ENCODE measurements at regions not wholly inside any gene's neighbourhood (a gene's known extent, or its start where the extent isn't known, plus 50 kb on each side); places are given as distances from the start of the nearest gene placed in this dataset.

DNA sequence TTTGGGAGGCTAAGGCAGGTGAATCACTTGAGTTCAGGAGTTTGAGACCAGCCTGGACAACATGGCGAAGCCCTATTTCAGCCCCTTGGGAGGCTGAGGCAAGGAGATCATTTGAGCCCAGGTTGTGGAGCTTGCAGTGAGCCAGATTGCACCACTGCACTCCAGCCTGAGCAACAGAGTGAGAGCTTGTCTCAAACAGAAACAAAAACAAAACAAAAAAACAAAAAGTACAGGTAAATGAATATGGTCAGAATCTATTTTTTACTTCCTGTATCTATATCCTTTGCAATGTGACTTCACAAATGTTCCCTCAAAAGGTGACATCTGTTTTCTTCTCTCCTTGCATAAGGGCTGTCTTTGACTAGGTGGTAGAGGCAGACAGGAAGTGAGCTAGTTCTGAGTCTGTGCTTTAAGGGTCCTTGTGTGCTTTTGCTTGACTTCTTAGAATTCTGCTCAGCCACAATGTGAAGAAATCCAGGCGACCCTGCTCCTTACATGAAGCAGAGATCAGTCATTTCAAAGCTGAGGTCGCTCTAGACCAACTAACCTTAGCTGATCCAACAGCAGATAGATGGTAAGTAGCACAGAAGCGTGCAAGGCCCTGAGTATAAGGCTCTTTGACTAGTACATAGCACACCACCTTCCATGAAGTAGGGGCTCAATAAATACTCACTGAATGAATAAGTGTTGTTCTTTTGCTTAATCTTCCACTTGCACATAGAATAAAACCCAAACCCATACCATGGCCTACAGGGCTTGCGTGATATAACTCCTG, 423.2 kb upstream of the PCDH15 start (continued):
- no peak for TF ChIP-seq BMI1 (IDR thresholded peaks at IDR 0.05; ENCODE audit: borderline replicate concordance)
- TF ChIP-seq, protein P1, sequence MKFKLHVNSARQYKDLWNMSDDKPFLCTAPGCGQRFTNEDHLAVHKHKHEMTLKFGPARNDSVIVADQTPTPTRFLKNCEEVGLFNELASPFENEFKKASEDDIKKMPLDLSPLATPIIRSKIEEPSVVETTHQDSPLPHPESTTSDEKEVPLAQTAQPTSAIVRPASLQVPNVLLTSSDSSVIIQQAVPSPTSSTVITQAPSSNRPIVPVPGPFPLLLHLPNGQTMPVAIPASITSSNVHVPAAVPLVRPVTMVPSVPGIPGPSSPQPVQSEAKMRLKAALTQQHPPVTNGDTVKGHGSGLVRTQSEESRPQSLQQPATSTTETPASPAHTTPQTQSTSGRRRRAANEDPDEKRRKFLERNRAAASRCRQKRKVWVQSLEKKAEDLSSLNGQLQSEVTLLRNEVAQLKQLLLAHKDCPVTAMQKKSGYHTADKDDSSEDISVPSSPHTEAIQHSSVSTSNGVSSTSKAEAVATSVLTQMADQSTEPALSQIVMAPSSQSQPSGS (IDR thresholded peaks at IDR 0.05; ENCODE audit: low read length), result no peak

DNA sequence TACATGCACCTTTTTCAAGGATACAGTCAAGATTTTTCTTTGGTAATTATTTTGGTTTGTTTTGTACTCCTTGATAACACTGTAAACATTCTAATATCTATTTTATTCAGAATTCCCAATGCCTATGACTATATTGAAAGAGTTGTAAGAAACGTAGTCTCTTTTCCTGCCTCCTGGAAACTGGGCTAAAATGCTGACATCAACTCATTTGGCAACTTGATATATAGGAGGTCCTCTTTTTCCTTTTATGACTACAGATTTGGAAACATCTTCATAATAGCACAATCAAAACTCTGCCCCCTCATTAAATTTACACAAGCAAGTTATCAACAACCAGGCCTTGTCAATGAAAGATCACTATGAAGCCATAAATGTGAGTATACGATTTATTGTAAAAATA, 422.3 kb upstream of the PCDH15 start:
- DNase-seq (ENCODE audit: low read depth, low spot score), result no peak
- TF ChIP-seq, protein P2, sequence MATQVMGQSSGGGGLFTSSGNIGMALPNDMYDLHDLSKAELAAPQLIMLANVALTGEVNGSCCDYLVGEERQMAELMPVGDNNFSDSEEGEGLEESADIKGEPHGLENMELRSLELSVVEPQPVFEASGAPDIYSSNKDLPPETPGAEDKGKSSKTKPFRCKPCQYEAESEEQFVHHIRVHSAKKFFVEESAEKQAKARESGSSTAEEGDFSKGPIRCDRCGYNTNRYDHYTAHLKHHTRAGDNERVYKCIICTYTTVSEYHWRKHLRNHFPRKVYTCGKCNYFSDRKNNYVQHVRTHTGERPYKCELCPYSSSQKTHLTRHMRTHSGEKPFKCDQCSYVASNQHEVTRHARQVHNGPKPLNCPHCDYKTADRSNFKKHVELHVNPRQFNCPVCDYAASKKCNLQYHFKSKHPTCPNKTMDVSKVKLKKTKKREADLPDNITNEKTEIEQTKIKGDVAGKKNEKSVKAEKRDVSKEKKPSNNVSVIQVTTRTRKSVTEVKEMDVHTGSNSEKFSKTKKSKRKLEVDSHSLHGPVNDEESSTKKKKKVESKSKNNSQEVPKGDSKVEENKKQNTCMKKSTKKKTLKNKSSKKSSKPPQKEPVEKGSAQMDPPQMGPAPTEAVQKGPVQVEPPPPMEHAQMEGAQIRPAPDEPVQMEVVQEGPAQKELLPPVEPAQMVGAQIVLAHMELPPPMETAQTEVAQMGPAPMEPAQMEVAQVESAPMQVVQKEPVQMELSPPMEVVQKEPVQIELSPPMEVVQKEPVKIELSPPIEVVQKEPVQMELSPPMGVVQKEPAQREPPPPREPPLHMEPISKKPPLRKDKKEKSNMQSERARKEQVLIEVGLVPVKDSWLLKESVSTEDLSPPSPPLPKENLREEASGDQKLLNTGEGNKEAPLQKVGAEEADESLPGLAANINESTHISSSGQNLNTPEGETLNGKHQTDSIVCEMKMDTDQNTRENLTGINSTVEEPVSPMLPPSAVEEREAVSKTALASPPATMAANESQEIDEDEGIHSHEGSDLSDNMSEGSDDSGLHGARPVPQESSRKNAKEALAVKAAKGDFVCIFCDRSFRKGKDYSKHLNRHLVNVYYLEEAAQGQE (IDR thresholded peaks at IDR 0.05; ENCODE audit: low read depth, low read length), result no peak
- TF ChIP-seq SRF (IDR thresholded peaks at IDR 0.05; ENCODE audit: low read depth in 2 of 2, low read length in 2 of 2) (no peak), BACH1 (IDR thresholded peaks at IDR 0.05; ENCODE audit: borderline replicate concordance) (no peak), RUNX3 (IDR thresholded peaks at IDR 0.05; ENCODE audit: low read length) (no peak), JUND (IDR thresholded peaks at IDR 0.05; ENCODE audit: low read depth, low read length) (no peak)
- TF ChIP-seq, protein P3, sequence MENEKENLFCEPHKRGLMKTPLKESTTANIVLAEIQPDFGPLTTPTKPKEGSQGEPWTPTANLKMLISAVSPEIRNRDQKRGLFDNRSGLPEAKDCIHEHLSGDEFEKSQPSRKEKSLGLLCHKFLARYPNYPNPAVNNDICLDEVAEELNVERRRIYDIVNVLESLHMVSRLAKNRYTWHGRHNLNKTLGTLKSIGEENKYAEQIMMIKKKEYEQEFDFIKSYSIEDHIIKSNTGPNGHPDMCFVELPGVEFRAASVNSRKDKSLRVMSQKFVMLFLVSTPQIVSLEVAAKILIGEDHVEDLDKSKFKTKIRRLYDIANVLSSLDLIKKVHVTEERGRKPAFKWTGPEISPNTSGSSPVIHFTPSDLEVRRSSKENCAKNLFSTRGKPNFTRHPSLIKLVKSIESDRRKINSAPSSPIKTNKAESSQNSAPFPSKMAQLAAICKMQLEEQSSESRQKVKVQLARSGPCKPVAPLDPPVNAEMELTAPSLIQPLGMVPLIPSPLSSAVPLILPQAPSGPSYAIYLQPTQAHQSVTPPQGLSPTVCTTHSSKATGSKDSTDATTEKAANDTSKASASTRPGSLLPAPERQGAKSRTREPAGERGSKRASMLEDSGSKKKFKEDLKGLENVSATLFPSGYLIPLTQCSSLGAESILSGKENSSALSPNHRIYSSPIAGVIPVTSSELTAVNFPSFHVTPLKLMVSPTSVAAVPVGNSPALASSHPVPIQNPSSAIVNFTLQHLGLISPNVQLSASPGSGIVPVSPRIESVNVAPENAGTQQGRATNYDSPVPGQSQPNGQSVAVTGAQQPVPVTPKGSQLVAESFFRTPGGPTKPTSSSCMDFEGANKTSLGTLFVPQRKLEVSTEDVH (IDR thresholded peaks at IDR 0.05; ENCODE audit: low read depth, partially characterized antibody), result no peak
- TF ChIP-seq, protein P4, sequence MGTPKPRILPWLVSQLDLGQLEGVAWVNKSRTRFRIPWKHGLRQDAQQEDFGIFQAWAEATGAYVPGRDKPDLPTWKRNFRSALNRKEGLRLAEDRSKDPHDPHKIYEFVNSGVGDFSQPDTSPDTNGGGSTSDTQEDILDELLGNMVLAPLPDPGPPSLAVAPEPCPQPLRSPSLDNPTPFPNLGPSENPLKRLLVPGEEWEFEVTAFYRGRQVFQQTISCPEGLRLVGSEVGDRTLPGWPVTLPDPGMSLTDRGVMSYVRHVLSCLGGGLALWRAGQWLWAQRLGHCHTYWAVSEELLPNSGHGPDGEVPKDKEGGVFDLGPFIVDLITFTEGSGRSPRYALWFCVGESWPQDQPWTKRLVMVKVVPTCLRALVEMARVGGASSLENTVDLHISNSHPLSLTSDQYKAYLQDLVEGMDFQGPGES (IDR thresholded peaks at IDR 0.05), result no peak

More for the DNA sequence above, 422.3 kb upstream of the PCDH15 start:
- intact Hi-C loops (cut with micrococcal nuclease; ENCODE audit: unreplicated experiment) (no loop called here), in situ Hi-C loops (cut with MboI) (no loop called here)
- no peak overlapping the region for H3K4me3 ChIP-seq
- H2AFZ ChIP-seq (ENCODE audit: control insufficient read depth, low read depth, low read length), result no peak overlapping the region
- ChIA-PET RAD21 (ENCODE audit: unreplicated experiment) (no interaction called here), SMC1A (ENCODE audit: uncharacterized antibody, unreplicated experiment) (no interaction called here), CTCF (no interaction called here), POLR2A (no interaction called here)
- no peaks in the 10 kb centered on the region for H3K27me3 ChIP-seq (replicated peaks in 1 of 2; ENCODE audit: control insufficient read depth in 2 of 2, insufficient read depth in 2 of 2, low read length in 1 of 2)
- 28% methylated on average over 2 of the region's 2 CpGs for WGBS (ENCODE audit: insufficient coverage, insufficient replicate concordance, low lambda C conversion rate, missing lambda C conversion rate)
- no peak for FAIRE-seq
- no peaks in the 10 kb centered on the region for H3K9me3 ChIP-seq (replicated peaks; ENCODE audit: control insufficient read depth, insufficient read depth, low read length)
- H3K79me2 ChIP-seq (ENCODE audit: control insufficient read depth, insufficient read depth, low read length), result no peaks in the 10 kb centered on the region
- H3K4me2 ChIP-seq (ENCODE audit: control insufficient read depth, insufficient read depth), result no peak overlapping the region
- H3K36me3 ChIP-seq (ENCODE audit: control insufficient read depth in 2 of 2, insufficient read depth in 2 of 2, low read length in 1 of 2), result no peaks in the 10 kb centered on the region
- BruUV-seq (replicated peaks), result no TSS peak
- H3K9ac ChIP-seq (ENCODE audit: control insufficient read depth, insufficient read depth, low read length), result no peak overlapping the region
- H3K27ac ChIP-seq (ENCODE audit: control insufficient read depth, insufficient read depth), result no peak overlapping the region
- no peaks in the 10 kb centered on the region for H3K4me1 ChIP-seq (ENCODE audit: control insufficient read depth, insufficient read depth, low read length)
- H4K20me1 ChIP-seq (ENCODE audit: control insufficient read depth, insufficient read depth), result no peaks in the 10 kb centered on the region
- ATAC-seq, result no peak
